Hepatocyte (in vitro differentiated cells): ENCODE measurements at regions not wholly inside any gene's neighbourhood (a gene's known extent, or its start where the extent isn't known, plus 50 kb on each side); places are given as distances from the start of the nearest gene placed in this dataset.

ENCODE experiments used
- DNase-seq: peaks from one replicate; pipeline ENCODE4 v3.0.0-alpha.2; 2016; ENCODE audit warnings: low spot score
- H2AFZ ChIP-seq: fragments of 200-600 bp; sonication (generic); 2 replicates; pipeline ENCODE4 v1.6.0; 2016; ENCODE audit warnings: antibody characterized with exemption, mild to moderate bottlenecking
- H3K27ac ChIP-seq: fragments of 200-600 bp; sonication (generic); 2 replicates; pipeline ENCODE4 v1.5.1; 2016; ENCODE audit warnings: mild to moderate bottlenecking
- H3K27me3 ChIP-seq: fragments of 200-600 bp; sonication (generic); 2 replicates; pipeline ENCODE4 v1.6.1; 2016
- H3K36me3 ChIP-seq: fragments of 200-600 bp; sonication (generic); replicated peaks from 2 replicates; pipeline ENCODE4 v1.5.1; 2016; ENCODE audit warnings: low read depth; ENCODE audit not compliant: insufficient read depth
- H3K4me1 ChIP-seq: fragments of 200-600 bp; sonication (generic); 2 replicates; pipeline ENCODE4 v1.5.1; 2016; ENCODE audit warnings: mild to moderate bottlenecking, moderate library complexity; ENCODE audit not compliant: insufficient read depth
- H3K4me2 ChIP-seq: fragments of 200-600 bp; sonication (generic); 2 replicates; pipeline ENCODE4 v1.6.0; 2016
- H3K4me3 ChIP-seq: fragments of 200-600 bp; sonication (generic); 2 replicates; pipeline ENCODE4 v1.5.1; 2016; ENCODE audit warnings: mild to moderate bottlenecking
- H3K79me2 ChIP-seq: fragments of 200-600 bp; sonication (generic); 2 replicates; pipeline ENCODE4 v1.6.0; 2017; ENCODE audit warnings: mild to moderate bottlenecking
- H3K9me2 ChIP-seq: fragments of 200-600 bp; sonication (generic); replicated peaks from 2 replicates; pipeline ENCODE4 v1.6.0; 2017; ENCODE audit warnings: mild to moderate bottlenecking; ENCODE audit not compliant: insufficient read depth
- H3K9me3 ChIP-seq: fragments of 200-600 bp; sonication (generic); 2 replicates; pipeline ENCODE4 v1.5.1; 2016; ENCODE audit warnings: low read depth, mild to moderate bottlenecking
- H4K20me1 ChIP-seq: fragments of 200-600 bp; sonication (generic); 2 replicates; pipeline ENCODE4 v1.6.0; 2016; ENCODE audit warnings: mild to moderate bottlenecking; ENCODE audit not compliant: insufficient read depth, poor library complexity, severe bottlenecking
- CTCF ChIP-seq: fragments of 200-600 bp; sonication (generic); IDR thresholded peaks from 2 replicates; pipeline ENCODE4 v1.5.1; 2016; ENCODE audit warnings: antibody characterized with exemption, mild to moderate bottlenecking; ENCODE audit not compliant: poor library complexity
- EZH2 ChIP-seq: fragments of 200-600 bp; sonication (generic); IDR thresholded peaks from 2 replicates; pipeline ENCODE4 v1.6.1; 2016; ENCODE audit warnings: antibody characterized with exemption, mild to moderate bottlenecking, borderline replicate concordance
- EZH2phosphoT487 ChIP-seq: fragments of 200-600 bp; sonication (generic); IDR thresholded peaks from one replicate; pipeline ENCODE4 v1.6.1; 2018; ENCODE audit warnings: antibody characterized with exemption, mild to moderate bottlenecking, low read depth, moderate library complexity; ENCODE audit not compliant: unreplicated experiment, severe bottlenecking
- WGBS: methylation state at CpG from one replicate; pipeline ENCODE4 v1.1.6; 2016; ENCODE audit warnings: low lambda C conversion rate; ENCODE audit errors: missing lambda C conversion rate; 5-methylcytosine and 5-hydroxymethylcytosine counted together

- no peaks in the 10 kb centered on the region for H4K20me1 ChIP-seq
- TF ChIP-seq CTCF: no peak
- no peak for TF ChIP-seq EZH2phosphoT487
- no peak for TF ChIP-seq EZH2
- H3K79me2 ChIP-seq: no peaks in the 10 kb centered on the region
- H3K4me2 ChIP-seq: no peak overlapping the region
- no peak for DNase-seq
- no peaks in the 10 kb centered on the region for H3K27me3 ChIP-seq
- no peak overlapping the region for H3K27ac ChIP-seq
- 97% methylated on average over 11 of the region's 11 CpGs for WGBS
- H3K4me3 ChIP-seq: no peak overlapping the region
- H2AFZ ChIP-seq: no peak overlapping the region
- no peaks in the 10 kb centered on the region for H3K36me3 ChIP-seq
- H3K4me1 ChIP-seq: no peaks in the 10 kb centered on the region
- no peaks in the 10 kb centered on the region for H3K9me3 ChIP-seq
- no peaks in the 10 kb centered on the region for H3K9me2 ChIP-seq
Measured at GRCh38 chr1:91135799-91136198, 114.0 kb upstream of the ZNF644 start.

DNA sequence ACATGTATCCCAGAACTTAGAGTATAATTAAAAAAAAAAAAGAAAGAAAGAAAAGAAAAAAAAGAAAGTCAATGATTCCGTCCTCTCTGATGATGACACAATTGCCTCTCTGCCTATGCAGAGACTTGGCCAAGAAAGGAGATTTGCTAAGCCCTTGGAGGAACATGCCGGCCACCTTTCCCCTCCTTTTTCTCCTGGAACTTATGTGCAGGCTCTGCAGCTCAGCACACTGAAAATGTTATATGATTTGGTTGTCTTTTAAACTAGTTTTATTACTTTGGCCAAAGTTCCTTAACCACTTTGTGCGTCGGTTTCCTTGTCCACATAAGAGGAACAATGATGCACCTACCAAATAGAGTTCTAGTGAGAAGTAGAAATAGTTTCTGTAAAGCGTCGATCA, 111.4 kb upstream of the ZNF644 start:
- TF ChIP-seq EZH2 (no peak), CTCF (no peak), EZH2phosphoT487 (no peak)
- H3K4me2 ChIP-seq: no peak overlapping the region
- no peaks in the 10 kb centered on the region for H4K20me1 ChIP-seq
- H3K27ac ChIP-seq: no peak overlapping the region
- H3K4me1 ChIP-seq: no peaks in the 10 kb centered on the region
- H3K9me2 ChIP-seq: no peaks in the 10 kb centered on the region
- no peak overlapping the region for H2AFZ ChIP-seq
- DNase-seq: no peak
- H3K27me3 ChIP-seq: no peaks in the 10 kb centered on the region
- no peaks in the 10 kb centered on the region for H3K79me2 ChIP-seq
- H3K4me3 ChIP-seq: no peak overlapping the region
- no peaks in the 10 kb centered on the region for H3K36me3 ChIP-seq
- no peaks in the 10 kb centered on the region for H3K9me3 ChIP-seq
- 85% methylated on average over 5 of the region's 6 CpGs for WGBS

DNA sequence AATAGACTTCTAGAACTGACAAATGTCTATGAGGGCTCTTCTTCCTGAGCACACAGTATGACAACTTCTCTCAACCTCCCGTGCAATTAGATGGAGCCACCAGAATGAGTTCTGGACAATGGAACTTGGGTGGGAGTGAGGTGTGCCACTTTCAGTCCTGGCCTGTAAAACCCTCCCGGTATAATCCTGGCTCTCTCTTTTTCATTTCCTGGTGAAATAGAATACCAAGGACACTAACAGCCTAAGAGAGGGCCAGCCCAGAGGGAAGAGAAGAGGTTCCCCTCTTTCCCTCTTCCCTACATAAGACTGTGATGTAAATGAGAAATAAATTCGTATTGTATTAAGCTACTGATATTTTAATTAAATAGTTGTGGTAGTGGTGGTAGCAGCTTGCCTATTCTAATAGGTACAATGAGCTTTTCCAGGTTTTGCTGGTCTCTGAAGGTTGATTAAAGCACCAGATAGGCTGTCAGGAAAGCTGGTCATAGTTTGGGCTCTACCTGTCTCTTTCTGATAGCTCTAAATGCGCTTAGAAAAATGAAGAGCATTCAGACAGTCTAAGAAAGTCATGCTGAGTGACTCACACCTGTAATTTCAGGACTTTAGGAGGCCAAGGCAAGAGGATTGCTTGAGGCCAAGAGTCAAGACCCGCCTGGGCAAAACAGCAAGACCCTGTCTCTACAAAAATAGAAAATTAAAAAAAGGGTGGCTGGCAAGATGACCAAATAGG, 108.6 kb upstream of the ZNF644 start:
- WGBS: 91% methylated on average over 5 of the region's 5 CpGs
- no peak overlapping the region for H3K4me2 ChIP-seq
- H2AFZ ChIP-seq: no peak overlapping the region
- H3K9me3 ChIP-seq: no peaks in the 10 kb centered on the region
- no peaks in the 10 kb centered on the region for H3K36me3 ChIP-seq
- no peak for DNase-seq
- no peaks in the 10 kb centered on the region for H3K27me3 ChIP-seq
- no peaks in the 10 kb centered on the region for H4K20me1 ChIP-seq
- TF ChIP-seq EZH2: no peak
- TF ChIP-seq EZH2phosphoT487: no peak
- no peak for TF ChIP-seq CTCF
- no peak overlapping the region for H3K4me3 ChIP-seq
- H3K9me2 ChIP-seq: no peaks in the 10 kb centered on the region
- no peaks in the 10 kb centered on the region for H3K79me2 ChIP-seq
- H3K4me1 ChIP-seq: no peaks in the 10 kb centered on the region
- no peak overlapping the region for H3K27ac ChIP-seq
